Testis (tissue), 2 donors: ENCODE measurements at regions not wholly inside any gene's neighbourhood (a gene's known extent, or its start where the extent isn't known, plus 50 kb on each side); places are given as distances from the start of the nearest gene placed in this dataset.

Source experiments
- DNase-seq: peaks from one replicate; pipeline ENCODE4 v3.0.0-alpha.2; 2019
- H3K27ac ChIP-seq, 2 donors: fragments of 200-600 bp; sonication (generic); one replicate each; pipeline ENCODE4 v1.5.1; 2019
- H3K27me3 ChIP-seq: fragments of 200-600 bp; sonication (generic); one replicate; pipeline ENCODE4 v1.5.1; 2019
- H3K36me3 ChIP-seq: fragments of 200-600 bp; sonication (generic); one replicate; pipeline ENCODE4 v1.5.1; 2017; ENCODE audit warnings: low read depth; ENCODE audit errors: missing control alignments
- H3K4me1 ChIP-seq: fragments of 200-600 bp; sonication (generic); one replicate; pipeline ENCODE4 v1.5.1; 2019
- H3K4me3 ChIP-seq, 2 donors: fragments of 200-600 bp; sonication (generic); one replicate each; pipeline ENCODE4 v1.5.1; 2017 to 2019
- H3K9me3 ChIP-seq: fragments of 200-600 bp; sonication (generic); one replicate; pipeline ENCODE4 v1.5.1; 2017
- CTCF ChIP-seq, 3 experiments: fragments of 450-650 bp in 2 of 3; fragments of 200-600 bp in 1 of 3; sonication (generic) in 1 of 3; IDR thresholded peaks; one replicate each; pipeline ENCODE4 v1.5.1; 2016 to 2019; ENCODE audit warnings: antibody characterized with exemption in 3 of 3, mild to moderate bottlenecking in 2 of 3, moderate library complexity in 1 of 3
- POLR2A ChIP-seq: fragments of 450-650 bp; IDR thresholded peaks from one replicate; pipeline ENCODE4 v1.6.1; 2017; ENCODE audit warnings: antibody characterized with exemption, mild to moderate bottlenecking, moderate library complexity
- WGBS, 2 donors: methylation state at CpG; one replicate each; pipeline ENCODE4 v1.1.5; 2018; 5-methylcytosine and 5-hydroxymethylcytosine counted together
- intact Hi-C: fragments of 100-400 bp; cut with DNase I; formaldehyde crosslinking; loops from one replicate; pipeline ENCODE4 v1.15.1; 2023; ENCODE audit warnings: low total_unique reads

- no peaks in the 10 kb centered on the region for H3K9me3 ChIP-seq
- no peak overlapping the region for H3K27ac ChIP-seq
- no peak overlapping the region for H3K4me3 ChIP-seq
- TF ChIP-seq CTCF (IDR thresholded peaks at IDR 0.05) (no peak), POLR2A (no peak)
- no peaks in the 10 kb centered on the region for H3K4me1 ChIP-seq
- H3K36me3 ChIP-seq = no peaks in the 10 kb centered on the region
- intact Hi-C loops = no loop called here
- DNase-seq = no peak
- no peaks in the 10 kb centered on the region for H3K27me3 ChIP-seq
Measured at GRCh38 chr3:27990324-27990723, 251.1 kb upstream of the CMC1 start.

- H3K36me3 ChIP-seq = no peaks in the 10 kb centered on the region
- H3K4me3 ChIP-seq = no peak overlapping the region
- no peak for TF ChIP-seq CTCF (IDR thresholded peaks at IDR 0.05)
- TF ChIP-seq POLR2A = no peak
- no peak for DNase-seq
- no peak overlapping the region for H3K27ac ChIP-seq
- H3K9me3 ChIP-seq = no peaks in the 10 kb centered on the region
- intact Hi-C loops = no loop called here
- H3K27me3 ChIP-seq = no peaks in the 10 kb centered on the region
- no peaks in the 10 kb centered on the region for H3K4me1 ChIP-seq
Measured at GRCh38 chr3:27990837-27991236, 250.6 kb upstream of the CMC1 start.

GRCh38 chr3:27993051-27993450 is 248.4 kb upstream of the CMC1 start:
- Histone ChIP-seq H3K9me3 (no peaks in the 10 kb centered on the region), H3K4me3 (no peak overlapping the region), H3K4me1 (no peaks in the 10 kb centered on the region), H3K27me3 (no peaks in the 10 kb centered on the region), H3K27ac (no peak overlapping the region), H3K36me3 (no peaks in the 10 kb centered on the region)
- WGBS, 2 donors = 56 to 72% methylated on average over 2 of the region's 2 CpGs
- intact Hi-C loops = no loop called here
- TF ChIP-seq POLR2A (no peak), CTCF (IDR thresholded peaks at IDR 0.05) (no peak)
- DNase-seq = no peak

DNA sequence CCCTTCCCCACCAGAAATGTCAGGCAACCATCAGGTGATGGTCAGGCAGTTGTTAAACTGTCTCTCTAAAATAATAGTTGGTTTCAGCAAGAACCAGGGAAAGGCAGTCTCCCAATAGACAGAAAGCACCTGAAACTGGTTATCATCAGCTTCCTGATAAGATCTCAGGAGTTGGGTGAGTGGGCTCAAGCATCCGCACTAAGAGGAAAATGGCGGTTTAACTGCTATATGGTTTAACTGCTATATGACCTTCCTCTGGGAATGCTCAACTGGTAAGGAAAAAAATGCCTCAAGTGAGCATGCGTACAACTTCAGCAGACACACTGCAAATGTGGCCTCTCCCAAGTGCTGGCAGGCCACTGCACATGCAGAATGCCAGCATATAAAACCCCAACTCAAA is 240.8 kb upstream of the CMC1 start:
- TF ChIP-seq CTCF (IDR thresholded peaks at IDR 0.05) = no peak
- TF ChIP-seq POLR2A = no peak
- WGBS, 2 donors = 75 to 79% methylated on average over 3 of the region's 3 CpGs
- Histone ChIP-seq H3K9me3 (no peaks in the 10 kb centered on the region), H3K27ac (no peak overlapping the region), H3K27me3 (no peaks in the 10 kb centered on the region), H3K36me3 (no peaks in the 10 kb centered on the region), H3K4me1 (no peaks in the 10 kb centered on the region), H3K4me3 (no peak overlapping the region)
- no peak for DNase-seq
- intact Hi-C loops = no loop called here

DNA sequence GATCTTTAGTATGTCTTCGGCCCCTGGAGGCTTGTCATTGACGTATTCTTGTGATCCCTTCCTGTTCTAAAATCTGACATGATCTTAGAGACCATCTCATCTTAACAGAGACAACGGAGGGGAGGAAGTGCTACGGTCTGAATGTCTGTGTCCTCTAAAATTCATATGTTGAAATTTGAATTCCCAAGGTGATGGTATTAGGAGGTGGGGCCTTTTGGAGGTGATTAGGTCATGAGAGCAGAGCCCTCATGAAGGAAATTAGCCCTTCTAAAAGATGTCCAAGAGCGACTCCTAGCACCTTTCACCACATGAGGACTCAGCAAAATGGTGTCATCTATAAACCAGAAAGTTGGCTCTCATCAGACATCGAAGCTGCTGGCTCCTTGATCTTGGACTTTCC is 233.2 kb upstream of the CMC1 start:
- WGBS, 2 donors = 80 to 82% methylated on average over 6 of the region's 6 CpGs
- no peaks in the 10 kb centered on the region for H3K4me1 ChIP-seq
- no peak for DNase-seq
- H3K4me3 ChIP-seq = no peak overlapping the region
- no peaks in the 10 kb centered on the region for H3K27me3 ChIP-seq
- H3K36me3 ChIP-seq = no peaks in the 10 kb centered on the region
- TF ChIP-seq CTCF (IDR thresholded peaks at IDR 0.05) = no peak
- TF ChIP-seq POLR2A = no peak
- no peaks in the 10 kb centered on the region for H3K9me3 ChIP-seq
- no peak overlapping the region for H3K27ac ChIP-seq
- intact Hi-C loops = no loop called here
